ENCODE measurements at regions not wholly inside any gene's neighbourhood (a gene's known extent, or its start where the extent isn't known, plus 50 kb on each side); places are given as distances from the start of the nearest gene placed in this dataset.
A peak's percentile ranks its signal among the peaks of the same experiment; 100 is the strongest.
"Not testable (repeated sequence)": the region's sequence is repeated elsewhere in the genome, so short reads cannot be mapped to it uniquely, and the experiment has no call there.

- DNase-seq (ENCODE audit: low read depth) = no peak
These were observed 161.0 kb downstream of the CPEB2 start for GRCh38 chr4:15163284-15163645.

DNA sequence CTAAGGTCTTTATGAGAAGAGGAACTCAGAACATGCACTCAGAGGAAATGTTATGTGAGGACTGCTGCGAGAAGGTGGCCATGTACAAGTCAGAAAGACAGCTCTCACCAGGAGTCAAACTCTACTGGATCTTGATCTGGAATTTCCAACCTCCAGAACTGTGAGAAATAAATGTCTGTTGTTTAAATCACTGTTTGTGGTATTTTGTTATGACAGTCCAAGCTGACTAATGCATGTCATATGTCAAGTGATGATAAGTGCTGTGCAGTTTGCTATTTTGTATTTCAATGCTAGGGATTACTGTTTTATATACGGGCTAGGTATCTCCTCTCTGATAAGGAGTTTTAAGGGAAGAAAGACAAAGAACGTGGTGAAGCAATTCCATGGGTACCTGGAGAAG lies 162.3 kb downstream of the CPEB2 start:
- no peak for DNase-seq (ENCODE audit: low read depth)

- no peak for DNase-seq (ENCODE audit: low read depth)
These were observed 165.5 kb downstream of the CPEB2 start for GRCh38 chr4:15167743-15168142.

GRCh38 chr4:15168759-15169158 lies 166.5 kb downstream of the CPEB2 start:
- DNase-seq (ENCODE audit: low read depth) = no peak

DNA sequence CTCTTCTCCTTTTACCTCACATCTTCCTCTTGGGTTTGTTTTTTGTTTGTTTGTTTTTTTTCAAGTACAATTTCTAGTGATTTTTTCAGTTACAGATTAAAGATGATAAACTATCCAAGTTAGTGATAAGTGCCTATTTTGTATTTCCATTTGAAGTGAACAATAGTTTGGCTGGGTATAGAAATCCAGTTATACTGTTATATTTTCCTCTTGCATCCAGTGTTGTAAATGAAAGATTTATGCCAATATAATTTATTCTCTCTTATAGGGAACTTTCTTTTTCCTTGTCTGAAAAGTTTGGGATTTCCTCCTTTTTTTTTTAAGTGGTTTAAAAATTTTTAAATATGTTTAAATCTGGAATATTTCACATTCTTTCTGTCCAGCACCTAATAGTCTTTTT lies 169.4 kb downstream of the CPEB2 start:
- DNase-seq (ENCODE audit: low read depth) = no peak

GRCh38 chr4:15173251-15173650 lies 171.0 kb downstream of the CPEB2 start:
- no peak for DNase-seq (ENCODE audit: low read depth)

- not testable (repeated sequence) for DNase-seq (ENCODE audit: low read depth)
These were observed 171.9 kb downstream of the CPEB2 start for GRCh38 chr4:15174168-15174567.

- DNase-seq (ENCODE audit: low read depth) = not testable (repeated sequence)
These were observed 177.6 kb downstream of the CPEB2 start for GRCh38 chr4:15179842-15180241.

DNA sequence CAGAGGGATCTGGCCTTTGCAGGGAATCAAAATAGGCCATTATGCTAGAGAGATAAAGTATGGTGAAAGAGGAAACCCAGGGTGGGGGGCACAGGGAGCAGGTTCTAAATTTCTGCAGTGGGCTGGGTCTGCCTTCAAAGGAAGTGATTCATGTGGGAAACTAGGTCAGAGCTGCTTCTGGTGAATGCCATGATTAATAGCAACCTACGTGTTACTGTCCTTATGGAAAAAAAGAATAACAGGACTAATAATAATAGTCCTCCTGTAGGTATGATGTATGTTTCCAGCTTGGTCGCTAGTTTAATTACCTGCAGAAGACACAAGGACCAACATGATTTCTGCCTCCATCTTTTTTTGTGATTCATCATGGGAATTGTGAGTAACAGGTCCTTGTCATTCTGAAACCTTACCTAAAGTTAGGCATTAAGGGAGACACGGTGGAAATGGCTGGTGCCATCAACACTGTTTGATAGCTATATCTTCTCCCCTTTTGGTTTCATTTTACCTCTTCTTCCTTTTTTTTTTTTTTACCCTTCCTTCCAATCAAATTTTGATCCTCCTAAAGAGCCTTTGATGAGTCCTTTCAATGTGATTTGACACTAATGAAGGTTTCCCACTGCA lies 180.4 kb downstream of the CPEB2 start:
- peak; percentile 21 for DNase-seq (ENCODE audit: low read depth)

DNA sequence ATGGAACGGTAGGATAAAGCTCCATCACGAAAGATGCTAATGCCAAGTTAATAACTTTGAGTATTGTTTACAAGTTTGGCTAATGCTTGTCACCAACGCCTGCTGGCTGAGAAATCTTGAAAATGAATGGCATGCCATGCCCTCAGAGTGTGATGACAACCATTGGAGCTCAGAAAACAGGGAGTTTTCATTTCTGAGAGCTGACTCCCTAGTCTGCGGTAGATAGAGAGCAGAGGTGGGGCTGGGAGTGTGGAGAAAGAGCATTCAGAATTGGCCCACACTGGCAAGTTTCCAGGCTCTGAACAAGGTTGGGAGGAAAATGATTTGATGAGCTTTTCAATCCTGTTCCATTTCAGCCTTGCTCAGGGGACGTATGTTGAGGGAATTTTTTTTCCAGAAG lies 183.9 kb downstream of the CPEB2 start:
- DNase-seq (ENCODE audit: low read depth) = no peak

DNA sequence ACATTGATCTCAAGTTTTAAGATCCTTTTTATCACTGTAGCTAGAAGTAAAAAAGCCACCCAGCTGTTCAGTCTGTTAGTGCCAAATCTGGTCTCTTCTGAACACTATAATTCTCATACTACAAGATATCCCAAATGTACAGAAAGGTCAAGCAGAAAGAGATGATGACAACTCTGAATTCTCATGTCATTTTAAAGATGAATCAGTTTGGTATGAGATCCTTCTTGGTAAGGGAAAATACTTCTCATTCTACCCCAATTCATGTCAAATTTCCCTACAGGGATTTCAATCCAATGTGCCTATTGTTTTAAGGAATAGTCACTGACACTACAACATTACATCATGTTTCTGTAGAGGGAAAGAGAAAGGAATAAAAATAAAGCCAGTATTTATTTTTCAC lies 184.5 kb downstream of the CPEB2 start:
- DNase-seq (ENCODE audit: low read depth) = no peak

DNA sequence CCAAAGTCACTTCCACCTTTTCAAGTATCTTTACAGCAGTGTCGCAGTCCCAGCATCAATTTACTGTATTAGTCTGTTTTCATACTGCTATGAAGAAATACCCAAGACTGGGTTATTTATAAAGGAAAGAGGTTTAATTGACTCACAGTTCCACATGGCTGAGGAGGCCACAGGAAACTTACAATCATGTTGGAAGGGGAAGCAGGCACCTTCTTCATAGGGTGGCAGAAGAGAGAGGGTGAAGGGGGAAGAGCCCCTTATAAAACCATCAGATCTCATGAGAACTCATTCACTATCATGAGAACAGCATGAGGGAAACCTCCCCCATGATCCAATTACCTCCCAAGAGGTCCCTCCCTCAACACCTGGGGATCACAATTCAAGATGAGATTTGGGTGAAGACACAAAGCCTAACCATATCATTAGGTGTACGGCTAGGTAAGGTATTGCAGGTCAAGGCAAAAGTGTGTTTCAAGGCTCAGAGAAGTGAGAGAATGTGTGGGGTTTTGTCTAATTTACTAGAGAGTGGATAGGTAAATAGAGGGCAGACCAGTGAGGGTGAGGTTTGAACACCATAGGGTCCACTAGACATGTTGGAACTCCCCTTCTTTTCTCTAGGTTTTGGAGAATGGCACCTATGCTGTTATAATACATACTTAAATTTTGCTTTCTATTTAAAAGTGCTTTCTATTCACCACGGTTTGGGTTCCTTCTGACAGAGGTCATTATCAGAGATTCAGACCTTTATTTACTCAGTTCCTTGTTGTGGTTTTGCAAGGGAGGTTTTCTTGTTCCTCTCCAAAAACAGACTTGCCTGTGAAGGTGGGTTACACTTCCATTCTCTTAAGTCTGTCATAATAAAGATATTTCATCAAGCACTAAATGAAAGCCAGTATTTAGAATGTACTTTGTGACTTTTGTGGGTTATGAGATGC lies 186.6 kb downstream of the CPEB2 start:
- DNase-seq (ENCODE audit: low read depth) = no peak

- no peak for DNase-seq (ENCODE audit: low read depth)
These were observed 192.2 kb downstream of the CPEB2 start for GRCh38 chr4:15194520-15194919.

GRCh38 chr4:15197005-15197404 lies 194.7 kb downstream of the CPEB2 start:
- DNase-seq (ENCODE audit: low read depth) = no peak

DNA sequence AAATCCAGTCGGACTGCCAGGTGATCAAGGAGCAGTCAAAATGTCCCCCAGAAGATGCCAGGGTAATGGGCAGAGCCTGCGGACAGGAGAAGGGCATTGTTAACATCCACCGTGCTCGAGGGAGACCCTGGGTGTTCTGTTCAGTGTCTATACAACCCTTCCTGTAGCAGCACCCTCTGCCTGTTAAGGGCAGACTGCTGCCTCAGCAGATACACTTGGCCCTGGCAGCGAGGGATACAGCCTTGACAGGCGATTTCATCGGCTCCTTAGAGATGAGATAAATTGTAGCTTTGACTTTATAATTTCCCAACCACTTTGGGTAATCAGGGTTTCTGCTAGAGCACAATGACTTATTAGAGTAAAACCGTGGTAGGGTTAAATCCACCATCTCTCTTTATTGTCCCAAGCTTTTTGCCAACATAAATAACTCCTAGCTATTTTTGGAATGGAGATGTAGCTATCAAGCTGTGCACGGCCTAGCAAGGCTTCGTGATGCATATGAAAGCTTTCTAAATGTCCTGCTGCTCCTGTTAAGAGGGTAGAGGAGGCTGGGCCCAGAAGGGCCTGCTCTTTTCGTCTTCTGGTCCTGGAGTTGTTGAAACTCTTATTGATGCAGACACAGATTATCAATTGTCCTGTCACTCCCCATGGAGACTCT lies 195.9 kb downstream of the CPEB2 start:
- DNase-seq (ENCODE audit: low read depth) = no peak

DNA sequence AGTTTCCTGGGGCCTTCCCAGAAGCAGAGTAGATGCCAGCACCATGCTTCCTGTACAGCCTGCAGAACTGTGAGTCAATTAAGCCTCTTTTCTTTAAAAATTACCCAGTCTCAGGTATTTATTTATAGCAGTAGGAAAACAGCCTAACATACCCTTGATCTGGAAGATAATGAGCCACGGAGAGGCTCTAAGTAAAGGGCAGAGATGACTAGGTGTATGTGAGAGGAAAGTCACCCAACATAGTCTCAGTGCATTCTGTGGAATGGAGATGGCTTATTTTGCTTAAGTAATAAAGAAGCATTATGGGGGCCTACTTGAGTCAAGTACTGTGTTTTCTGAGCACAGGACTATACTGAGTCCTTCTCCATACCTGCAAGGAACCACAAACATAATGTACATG lies 199.5 kb downstream of the CPEB2 start:
- no peak for DNase-seq (ENCODE audit: low read depth)

GRCh38 chr4:15202481-15202880 lies 200.2 kb downstream of the CPEB2 start:
- DNase-seq (ENCODE audit: low read depth) = no peak

DNA sequence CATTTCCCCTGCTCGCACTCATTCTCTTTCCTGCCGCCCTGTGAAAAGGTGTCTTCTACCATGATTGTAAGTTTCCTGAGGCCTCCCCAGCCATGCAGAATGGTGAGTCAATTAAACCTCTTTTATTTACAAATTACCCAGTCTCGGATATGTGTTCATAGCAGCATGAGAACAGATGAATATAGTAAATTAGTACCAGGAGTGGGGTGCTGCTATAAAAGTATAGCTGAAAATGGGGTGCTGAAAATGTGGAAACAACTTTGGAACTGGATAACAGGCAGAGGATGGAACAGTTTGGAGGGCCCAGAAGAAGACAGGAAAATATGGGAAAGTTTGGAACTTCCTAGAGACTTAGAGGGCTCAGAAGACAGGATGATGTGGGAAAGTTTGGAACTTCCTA lies 204.2 kb downstream of the CPEB2 start:
- DNase-seq (ENCODE audit: low read depth) = not testable (repeated sequence)

DNA sequence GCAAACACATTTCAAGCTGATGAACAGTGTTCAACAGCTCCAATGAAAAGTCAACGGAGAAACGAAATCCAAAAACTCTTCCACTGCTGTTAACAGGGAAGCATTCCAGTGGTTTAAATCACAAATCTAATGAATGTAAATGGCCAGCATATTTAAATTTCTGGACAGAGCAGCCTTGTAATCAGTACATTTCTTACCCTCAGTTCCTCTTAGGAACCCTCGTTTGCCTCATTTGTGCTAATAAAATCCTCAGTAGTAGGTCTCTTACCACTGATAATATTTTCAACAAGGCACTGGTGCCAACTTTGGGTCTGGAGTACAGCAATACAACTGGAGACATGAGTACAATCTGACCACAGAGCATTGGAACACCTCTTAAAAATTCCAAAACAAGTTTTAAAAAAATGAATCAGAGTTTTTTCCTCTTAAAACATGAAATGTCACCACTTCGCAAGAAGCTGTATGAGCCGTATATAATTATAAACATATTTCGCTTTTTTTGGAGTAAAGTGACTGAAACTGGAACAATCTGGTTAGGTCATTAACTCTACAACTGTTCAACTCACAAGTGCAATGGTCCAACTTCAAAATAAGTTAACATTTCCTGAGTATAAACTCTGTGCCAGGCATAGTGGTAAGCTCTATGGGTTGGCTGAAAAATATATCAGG lies 211.2 kb downstream of the CPEB2 start:
- no peak for DNase-seq (ENCODE audit: low read depth)

GRCh38 chr4:15215109-15215508 lies 212.7 kb upstream of the C1QTNF7 start:
- DNase-seq (ENCODE audit: low read depth) = no peak

DNA sequence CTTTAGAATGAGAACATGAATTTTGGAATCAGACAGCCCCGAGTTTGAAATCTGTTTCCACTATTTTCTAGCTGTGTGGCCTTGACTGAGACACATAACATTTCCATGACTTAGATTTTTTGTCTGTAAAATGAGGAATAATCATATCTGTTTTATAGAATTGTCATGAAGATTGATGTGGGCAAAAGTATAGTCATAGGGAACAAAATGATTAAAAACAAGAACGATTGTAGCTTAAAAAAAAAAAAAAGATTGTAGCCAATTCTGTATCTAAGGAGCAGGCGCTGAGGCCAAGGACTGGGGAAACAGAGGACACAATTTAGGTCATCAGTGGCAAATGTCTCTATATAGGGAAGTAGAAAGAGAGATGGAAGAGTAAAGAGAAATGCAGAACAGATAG lies 201.6 kb upstream of the C1QTNF7 start:
- no peak for DNase-seq (ENCODE audit: low read depth)

- DNase-seq (ENCODE audit: low read depth) = peak; percentile 54
These were observed 196.4 kb upstream of the C1QTNF7 start for GRCh38 chr4:15231265-15232091.

Measured in activated T-cell treated with anti-CD3 and anti-CD28 coated beads for 48 hours (primary cell).